NCI-H1417 (cell line): ENCODE measurements at regions not wholly inside any gene's neighbourhood (a gene's known extent, or its start where the extent isn't known, plus 50 kb on each side); places are given as distances from the start of the nearest gene placed in this dataset.

Experiments
- DNase-seq, 3 experiments: peaks; one replicate each; lab custom pipeline; 2025; lab: John Stamatoyannopoulos, UW

- no peak for DNase-seq
These were observed 101.2 kb downstream of the ZNF519 start for GRCh38 chr18:14031053-14031452.

- DNase-seq: no peak
These were observed 102.7 kb downstream of the ZNF519 start for GRCh38 chr18:14029512-14029911.

- no peak for DNase-seq
These were observed 106.0 kb downstream of the ZNF519 start for GRCh38 chr18:14026199-14026598.

GRCh38 chr18:14025306-14025940, 106.8 kb downstream of the ZNF519 start:
- DNase-seq: no peak

- DNase-seq: peak in 1 of 3 experiments; percentile 45
These were observed 100.1 kb upstream of the MC2R start for GRCh38 chr18:14015416-14015815.

GRCh38 chr18:14014456-14014855, 99.1 kb upstream of the MC2R start:
- no peak for DNase-seq

- no peak for DNase-seq
These were observed 85.5 kb upstream of the MC2R start for GRCh38 chr18:14000884-14001283.

- no peak for DNase-seq
These were observed 83.9 kb upstream of the MC2R start for GRCh38 chr18:13999231-13999630.

GRCh38 chr18:13998571-13998970, 83.2 kb upstream of the MC2R start:
- DNase-seq: no peak

GRCh38 chr18:13993730-13994129, 78.4 kb upstream of the MC2R start:
- DNase-seq: no peak

GRCh38 chr18:13992826-13993540, 77.6 kb upstream of the MC2R start:
- no peak for DNase-seq

GRCh38 chr18:13989199-13989598, 73.9 kb upstream of the MC2R start:
- peak in 1 of 3 experiments; percentile 10 for DNase-seq

GRCh38 chr18:13987956-13988355, 72.6 kb upstream of the MC2R start:
- no peak for DNase-seq

GRCh38 chr18:13984080-13984479, 68.7 kb upstream of the MC2R start:
- peak in 1 of 3 experiments; percentile 60 for DNase-seq

GRCh38 chr18:13983506-13983905, 68.2 kb upstream of the MC2R start:
- peak in 1 of 3 experiments; percentile 19 for DNase-seq

- DNase-seq: no peak
These were observed 66.8 kb upstream of the MC2R start for GRCh38 chr18:13982126-13982525.

- DNase-seq: no peak
These were observed 57.8 kb upstream of the MC2R start for GRCh38 chr18:13973061-13973575.
